SK-N-MC (cell line): ENCODE measurements at regions not wholly inside any gene's neighbourhood (a gene's known extent, or its start where the extent isn't known, plus 50 kb on each side); places are given as distances from the start of the nearest gene placed in this dataset.
"Not testable (repeated sequence)": the region's sequence is repeated elsewhere in the genome, so short reads cannot be mapped to it uniquely, and the experiment has no call there.

Source experiments
- DNase-seq: peaks from one replicate; pipeline ENCODE4 v3.0.0-alpha.2; 2011; ENCODE audit warnings: low read depth, low spot score
- H3K27ac ChIP-seq: fragments of 200-600 bp; sonication (generic); 2 replicates; pipeline ENCODE4 v1.5.1; 2016; ENCODE audit warnings: mixed run types
- H3K36me3 ChIP-seq: fragments of 200-600 bp; sonication (generic); 2 replicates; pipeline ENCODE4 v1.6.1; 2017; ENCODE audit warnings: antibody characterized with exemption, low read length, mixed read lengths; ENCODE audit not compliant: insufficient read depth
- H3K4me3 ChIP-seq: fragments of 200-600 bp; sonication (generic); 2 replicates; pipeline ENCODE4 v1.5.1; 2016
- H3K9ac ChIP-seq: fragments of 200-600 bp; sonication (generic); 2 replicates; pipeline ENCODE4 v1.8.0; 2017; ENCODE audit warnings: mixed run types, mixed read lengths; ENCODE audit not compliant: insufficient read length
- H3K9me3 ChIP-seq: fragments of 200-600 bp; sonication (generic); 2 replicates; pipeline ENCODE4 v1.6.1; 2017; ENCODE audit warnings: low read depth, mild to moderate bottlenecking, antibody characterized with exemption, low read length, moderate library complexity, mixed read lengths
- EZH2 ChIP-seq: fragments of 200-600 bp; sonication (generic); IDR thresholded peaks from one replicate; pipeline ENCODE4 v1.6.1; 2017; ENCODE audit warnings: antibody characterized with exemption
- FOXP2 ChIP-seq: optimal IDR thresholded peaks from 2 replicates; pipeline ENCODE3; 2011; ENCODE audit warnings: mild to moderate bottlenecking, moderate library complexity; ENCODE audit not compliant: insufficient read depth; ENCODE audit errors: extremely low read length, control extremely low read depth
- POLR2AphosphoS5 ChIP-seq: IDR thresholded peaks from 2 replicates; pipeline ENCODE4 v1.6.1; 2012; ENCODE audit warnings: mild to moderate bottlenecking, low read depth, low read length, borderline replicate concordance

DNA sequence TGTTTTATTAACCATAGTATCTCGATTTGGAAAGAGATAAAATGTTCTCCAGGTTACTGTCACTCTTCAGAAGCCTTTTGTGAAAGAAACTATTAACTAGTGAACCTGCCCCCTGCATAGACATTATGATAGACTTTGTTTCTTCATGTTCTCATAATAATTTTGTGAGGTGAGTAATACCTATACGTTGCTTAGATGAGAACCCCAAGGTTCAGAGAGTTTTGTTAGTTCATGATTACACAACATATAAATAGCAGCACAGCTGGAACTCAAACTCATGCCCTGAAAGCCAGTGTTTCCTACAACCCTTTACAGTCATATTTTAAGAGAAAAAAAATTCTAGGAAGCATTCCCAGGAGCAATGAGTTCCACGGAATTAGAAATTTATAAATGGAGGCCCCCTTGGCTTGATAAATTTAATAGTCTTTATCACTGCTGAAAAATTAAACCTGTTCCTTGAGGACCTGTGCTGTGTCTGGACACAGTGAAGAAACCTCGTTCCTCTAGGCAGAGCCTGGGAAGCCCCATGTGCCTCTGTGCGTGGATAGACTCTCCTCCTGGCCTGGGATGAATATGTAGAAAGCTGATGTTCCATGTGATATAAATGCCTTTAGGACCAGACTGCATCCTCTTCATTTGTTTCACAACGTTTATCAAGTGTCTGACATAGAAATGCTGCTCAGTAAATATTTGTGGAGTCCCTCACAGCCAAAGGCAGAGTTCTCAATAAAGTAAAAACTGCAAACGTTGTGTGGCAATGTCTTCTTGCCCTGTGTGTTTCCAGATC lies 1257.0 kb upstream of the GYPC start:
- Histone ChIP-seq H3K9me3 (no peaks in the 10 kb centered on the region), H3K36me3 (no peaks in the 10 kb centered on the region), H3K9ac (no peak overlapping the region), H3K4me3 (no peak overlapping the region), H3K27ac (no peak overlapping the region)
- TF ChIP-seq FOXP2: no peak
- no peak for TF ChIP-seq POLR2AphosphoS5
- TF ChIP-seq EZH2: no peak
- DNase-seq: no peak

DNA sequence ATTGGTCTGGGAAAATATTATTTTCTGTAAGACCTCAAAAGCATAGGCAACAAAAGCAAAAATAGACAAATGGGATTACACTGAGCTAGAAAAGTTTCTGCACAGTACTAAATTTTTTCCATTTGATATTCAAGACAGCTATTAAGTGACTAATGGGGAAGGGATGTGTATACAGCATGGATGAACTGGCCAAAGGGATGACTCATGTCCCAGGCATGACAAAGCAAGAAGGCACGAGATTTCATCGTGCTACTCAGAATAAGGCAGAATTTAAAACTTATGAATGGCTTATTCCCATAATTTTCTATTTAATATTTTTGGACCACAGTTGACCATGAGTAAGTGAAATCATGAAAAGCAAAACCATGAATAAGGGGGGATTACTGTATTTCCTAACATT lies 1250.1 kb upstream of the GYPC start:
- Histone ChIP-seq H3K9me3 (no peaks in the 10 kb centered on the region), H3K4me3 (no peak overlapping the region), H3K9ac (no peak overlapping the region), H3K27ac (no peak overlapping the region), H3K36me3 (no peaks in the 10 kb centered on the region)
- TF ChIP-seq EZH2 (no peak), FOXP2 (no peak), POLR2AphosphoS5 (no peak)
- DNase-seq: no peak

DNA sequence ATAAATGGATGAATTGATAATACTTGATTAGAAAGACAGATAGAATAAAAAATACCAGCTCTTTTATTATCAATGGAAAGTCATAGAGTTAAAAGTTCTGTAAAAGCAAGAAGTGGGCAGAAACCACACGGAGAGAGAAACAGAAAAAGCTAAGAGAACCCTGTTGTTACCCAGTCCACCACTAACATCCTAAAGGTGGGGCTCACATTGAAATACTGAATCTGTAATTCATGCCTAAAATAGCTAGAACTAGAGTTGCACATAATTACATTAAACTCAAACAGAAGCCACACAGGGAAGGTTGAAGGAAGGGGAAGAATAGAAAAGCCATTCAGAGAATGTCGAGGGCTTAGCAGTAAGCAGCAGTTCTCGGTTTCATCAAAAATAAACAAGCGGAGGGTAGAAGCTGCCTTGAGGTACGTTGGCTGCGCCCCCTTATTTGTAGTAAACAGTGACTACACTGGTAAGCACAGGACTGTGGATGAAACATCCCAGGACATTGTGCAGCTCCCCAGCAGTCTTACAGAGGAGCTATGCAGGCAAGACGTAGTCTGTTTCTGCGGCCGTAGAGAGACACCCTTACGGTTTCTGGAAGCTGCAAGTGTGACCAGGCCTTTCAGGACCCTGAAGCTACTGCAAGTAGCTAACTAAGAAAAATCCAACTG lies 1247.0 kb upstream of the GYPC start:
- no peak for TF ChIP-seq POLR2AphosphoS5
- Histone ChIP-seq H3K9ac (no peak overlapping the region), H3K9me3 (no peaks in the 10 kb centered on the region), H3K27ac (no peak overlapping the region), H3K4me3 (no peak overlapping the region), H3K36me3 (no peaks in the 10 kb centered on the region)
- DNase-seq: no peak

- Histone ChIP-seq H3K36me3 (no peaks in the 10 kb centered on the region), H3K27ac (no peak overlapping the region), H3K9ac (no peak overlapping the region), H3K4me3 (no peak overlapping the region), H3K9me3 (no peaks in the 10 kb centered on the region)
- TF ChIP-seq FOXP2: no peak
- TF ChIP-seq POLR2AphosphoS5: no peak
- no peak for TF ChIP-seq EZH2
- DNase-seq: no peak
These were observed 1237.5 kb upstream of the GYPC start for GRCh38 chr2:125418483-125418882.

DNA sequence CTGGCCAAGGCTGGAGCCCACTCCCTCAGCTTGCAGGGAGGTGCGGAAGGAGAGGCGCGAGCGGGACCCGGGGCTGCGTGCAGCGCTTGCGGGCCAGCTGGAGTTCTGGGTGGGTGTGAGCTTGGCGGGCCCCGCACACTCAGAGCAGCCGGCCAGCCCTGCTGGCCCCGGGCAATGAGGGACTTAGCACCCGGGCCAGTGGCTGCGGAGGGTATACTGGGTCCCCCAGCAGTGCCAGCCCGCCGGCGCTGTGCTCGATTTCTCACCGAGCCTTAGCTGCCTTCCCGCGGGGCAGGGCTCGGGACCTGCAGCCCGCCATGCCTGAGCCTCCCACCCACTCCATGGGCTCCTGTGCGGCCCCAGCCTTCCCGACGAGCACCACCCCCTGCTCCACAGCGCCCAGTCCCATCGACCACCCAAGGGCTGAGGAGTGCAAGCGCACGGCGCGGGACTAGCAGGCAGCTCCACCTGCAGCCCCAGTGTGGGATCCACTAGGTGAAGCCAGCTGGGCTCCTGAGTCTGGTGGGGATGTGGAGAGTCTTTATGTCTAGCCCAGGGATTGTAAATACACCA lies 1233.7 kb upstream of the GYPC start:
- H3K27ac ChIP-seq, H3K36me3 ChIP-seq, H3K9ac ChIP-seq, H3K4me3 ChIP-seq, H3K9me3 ChIP-seq, DNase-seq: not testable (repeated sequence)

DNA sequence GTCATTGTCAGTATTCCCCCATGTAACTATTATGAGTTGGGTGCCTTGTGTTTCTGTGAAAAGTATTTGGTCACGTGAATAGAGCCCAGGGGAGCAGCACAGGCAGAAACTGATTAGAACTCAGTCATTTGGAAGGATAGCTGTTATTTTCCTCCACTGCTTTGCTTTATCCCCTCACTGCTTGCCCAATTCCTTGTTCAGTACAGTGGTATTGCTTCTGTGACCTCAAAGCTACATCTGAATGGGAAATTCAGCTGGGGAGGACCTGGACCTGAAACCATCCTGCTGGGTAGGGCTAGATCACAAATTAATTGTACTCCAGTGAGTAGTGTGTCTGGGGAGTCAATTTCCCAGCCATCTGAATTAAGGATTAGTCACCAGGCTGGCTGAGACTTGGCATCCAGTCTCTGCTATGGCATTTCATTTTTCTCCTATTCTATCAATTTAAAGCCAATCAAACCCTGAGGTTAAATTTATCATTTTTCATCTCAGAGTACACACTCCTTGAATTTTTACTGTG lies 1231.6 kb upstream of the GYPC start:
- no peak for DNase-seq
- H3K27ac ChIP-seq: no peak overlapping the region
- TF ChIP-seq FOXP2: no peak
- TF ChIP-seq POLR2AphosphoS5: no peak
- TF ChIP-seq EZH2: no peak

DNA sequence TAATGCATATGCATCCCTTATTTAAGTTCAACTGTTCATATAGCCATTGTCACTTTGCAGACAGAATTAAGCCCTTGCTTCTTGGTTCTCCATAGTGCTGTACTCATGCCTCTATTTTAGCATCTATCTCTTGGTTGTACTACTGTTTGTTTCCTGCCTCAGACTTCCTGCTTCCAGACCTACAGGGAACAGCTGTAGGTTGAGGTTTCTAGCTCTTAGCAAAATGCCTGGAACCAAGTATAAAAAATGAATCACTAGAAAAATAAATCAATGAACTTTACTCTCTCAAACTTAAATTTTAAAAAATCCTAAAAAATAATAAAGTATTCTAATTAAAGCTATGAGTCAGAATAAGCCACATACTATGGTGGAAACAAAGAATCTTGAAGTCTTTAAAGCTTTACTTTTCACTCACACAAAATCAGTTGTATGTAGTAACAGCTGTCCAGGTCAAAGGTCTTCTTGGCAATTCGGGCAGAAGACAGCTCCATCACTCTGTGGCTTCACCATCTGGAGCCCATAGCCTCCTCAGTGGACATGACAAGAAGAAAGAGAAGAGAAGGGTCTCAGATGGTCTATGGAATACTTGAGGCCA lies 1228.1 kb upstream of the GYPC start:
- DNase-seq: no peak
- no peak overlapping the region for H3K9ac ChIP-seq
- H3K4me3 ChIP-seq: no peak overlapping the region
- TF ChIP-seq POLR2AphosphoS5: no peak
- TF ChIP-seq EZH2: no peak
- TF ChIP-seq FOXP2: no peak
- H3K9me3 ChIP-seq: no peaks in the 10 kb centered on the region
- no peak overlapping the region for H3K27ac ChIP-seq
- no peaks in the 10 kb centered on the region for H3K36me3 ChIP-seq

More for the DNA sequence above, 1231.6 kb upstream of the GYPC start:
- Histone ChIP-seq H3K36me3 (no peaks in the 10 kb centered on the region), H3K9me3 (no peaks in the 10 kb centered on the region), H3K9ac (no peak overlapping the region), H3K4me3 (no peak overlapping the region)

GRCh38 chr2:125444106-125444505 lies 1211.9 kb upstream of the GYPC start:
- no peaks in the 10 kb centered on the region for H3K9me3 ChIP-seq
- H3K4me3 ChIP-seq: no peak overlapping the region
- no peaks in the 10 kb centered on the region for H3K36me3 ChIP-seq
- H3K27ac ChIP-seq: no peak overlapping the region
- DNase-seq: no peak
- TF ChIP-seq POLR2AphosphoS5: no peak
- no peak for TF ChIP-seq EZH2
- TF ChIP-seq FOXP2: no peak
- H3K9ac ChIP-seq: no peak overlapping the region
